GM23338 (cell line): ENCODE measurements at regions not wholly inside any gene's neighbourhood (a gene's known extent, or its start where the extent isn't known, plus 50 kb on each side); places are given as distances from the start of the nearest gene placed in this dataset.

Experiments used
- ATAC-seq: fragments of 200-7000 bp; cut with Tn5 transposase; 3 replicates; pipeline ENCODE4 v1.9.1; 2020
- DNase-seq: peaks from one replicate; pipeline ENCODE4 v3.0.0-alpha.2; 2015; ENCODE audit warnings: low spot score
- H2AFZ ChIP-seq: fragments of 200-600 bp; sonication (generic); 2 replicates; pipeline ENCODE4 v1.8.0; 2016; ENCODE audit warnings: antibody characterized with exemption, mild to moderate bottlenecking, moderate library complexity
- H3F3A ChIP-seq: fragments of 200-600 bp; sonication (generic); replicated peaks from 2 replicates; pipeline ENCODE4 v1.8.0; 2017; ENCODE audit warnings: antibody characterized with exemption, mixed run types, low read depth
- H3K27ac ChIP-seq: fragments of 200-600 bp; sonication (generic); 2 replicates; pipeline ENCODE4 v1.6.1; 2016; ENCODE audit warnings: low read depth
- H3K27me3 ChIP-seq: fragments of 200-600 bp; sonication (generic); 2 replicates; pipeline ENCODE4 v1.8.0; 2016; ENCODE audit warnings: mild to moderate bottlenecking, mixed run types, moderate library complexity; ENCODE audit not compliant: insufficient read depth
- H3K36me3 ChIP-seq: fragments of 200-600 bp; sonication (generic); 2 replicates; pipeline ENCODE4 v1.8.0; 2016; ENCODE audit warnings: mild to moderate bottlenecking; ENCODE audit not compliant: insufficient read depth
- H3K4me1 ChIP-seq: fragments of 200-600 bp; sonication (generic); 2 replicates; pipeline ENCODE4 v1.8.0; 2016; ENCODE audit warnings: mild to moderate bottlenecking, moderate library complexity; ENCODE audit not compliant: insufficient read depth
- H3K4me2 ChIP-seq: fragments of 200-600 bp; sonication (generic); 2 replicates; pipeline ENCODE4 v1.7.1; 2017; ENCODE audit warnings: mixed run types
- H3K4me3 ChIP-seq: fragments of 200-600 bp; sonication (generic); 2 replicates; pipeline ENCODE4 v1.6.1; 2016; ENCODE audit warnings: mixed run types
- H3K79me2 ChIP-seq: fragments of 200-600 bp; sonication (generic); replicated peaks from 2 replicates; pipeline ENCODE4 v1.8.0; 2017; ENCODE audit warnings: mild to moderate bottlenecking; ENCODE audit not compliant: insufficient read depth
- H3K9me2 ChIP-seq: fragments of 200-600 bp; sonication (generic); 2 replicates; pipeline ENCODE4 v1.8.0; 2017; ENCODE audit not compliant: insufficient read depth
- H4K20me1 ChIP-seq: fragments of 200-600 bp; sonication (generic); replicated peaks from 2 replicates; pipeline ENCODE4 v1.8.0; 2017; ENCODE audit warnings: mild to moderate bottlenecking; ENCODE audit not compliant: insufficient read depth
- H3K27ac Mint-ChIP-seq: 2 replicates; pipeline ENCODE4 v1.8.0; 2020; ENCODE audit warnings: inconsistent platforms, mild to moderate bottlenecking, moderate library complexity, mixed read lengths
- H3K27me3 Mint-ChIP-seq: 3 replicates; pipeline ENCODE4 v1.8.0; 2022; ENCODE audit warnings: low read depth, mild to moderate bottlenecking, moderate library complexity, mixed read lengths, inconsistent platforms; ENCODE audit not compliant: insufficient read depth, poor library complexity
- H3K36me3 Mint-ChIP-seq: 3 replicates; pipeline ENCODE4 v1.8.0; 2021; ENCODE audit warnings: low read depth, mild to moderate bottlenecking, inconsistent platforms, moderate library complexity, mixed read lengths
- H3K4me1 Mint-ChIP-seq: 3 replicates; pipeline ENCODE4 v1.8.0; 2020; ENCODE audit warnings: mild to moderate bottlenecking, inconsistent platforms, mixed read lengths
- H3K4me3 Mint-ChIP-seq: 3 replicates; pipeline ENCODE4 v1.8.0; 2021; ENCODE audit warnings: moderate library complexity, mild to moderate bottlenecking, inconsistent platforms, mixed read lengths
- H3K9me3 Mint-ChIP-seq: 3 replicates; pipeline ENCODE4 v1.8.0; 2020; ENCODE audit warnings: moderate library complexity, mild to moderate bottlenecking, inconsistent platforms, mixed read lengths
- CREB1 ChIP-seq: fragments of 250-450 bp; sonication (Bioruptor Pico); IDR thresholded peaks from 2 replicates; pipeline ENCODE4 v1.5.0; 2020; ENCODE audit warnings: low read depth, mild to moderate bottlenecking, moderate library complexity
- CTCF ChIP-seq, 2 experiments: fragments of 200-600 bp in 1 of 2; sonication (generic) in 1 of 2; conservative IDR thresholded peaks; 2 replicates each; pipeline versions ENCODE4 v1.5.1 to v1.6.1; 2016 to 2017; ENCODE audit warnings: antibody characterized with exemption in 2 of 2, low read depth in 2 of 2, mild to moderate bottlenecking in 2 of 2, moderate library complexity in 1 of 2
- ETS1 ChIP-seq: IDR thresholded peaks from 2 replicates; pipeline ENCODE4 v1.6.1; 2016; ENCODE audit warnings: antibody characterized with exemption
- EZH2 ChIP-seq: fragments of 200-600 bp; sonication (generic); IDR thresholded peaks from one replicate; pipeline ENCODE4 v1.8.0; 2017; ENCODE audit warnings: antibody characterized with exemption, mild to moderate bottlenecking, low read depth; ENCODE audit not compliant: unreplicated experiment
- EZH2phosphoT487 ChIP-seq: fragments of 200-600 bp; sonication (generic); IDR thresholded peaks from one replicate; pipeline ENCODE4 v1.8.1; 2018; ENCODE audit warnings: antibody characterized with exemption; ENCODE audit not compliant: unreplicated experiment
- POLR2AphosphoS5 ChIP-seq: IDR thresholded peaks from 2 replicates; pipeline ENCODE4 v1.6.1; 2016; ENCODE audit warnings: antibody characterized with exemption, low read depth
- STAT1 ChIP-seq: IDR thresholded peaks from one replicate; pipeline ENCODE4 v1.6.1; 2016; ENCODE audit warnings: antibody characterized with exemption; ENCODE audit not compliant: unreplicated experiment
- ZNF114 ChIP-seq: fragments of 250-450 bp; sonication (Bioruptor Pico); IDR thresholded peaks from 2 replicates; pipeline ENCODE4 v1.5.0; 2020; ENCODE audit warnings: mild to moderate bottlenecking, moderate library complexity
- ZNF331 ChIP-seq: fragments of 250-450 bp; sonication (Bioruptor Pico); IDR thresholded peaks from 2 replicates; pipeline ENCODE4 v1.5.0; 2020; ENCODE audit warnings: low read depth, mild to moderate bottlenecking, moderate library complexity
- ZNF462 ChIP-seq: fragments of 250-450 bp; sonication (Bioruptor Pico); IDR thresholded peaks from 2 replicates; pipeline ENCODE4 v1.5.0; 2020; ENCODE audit warnings: mild to moderate bottlenecking, moderate library complexity

GRCh38 chr1:115215703-115216521, 122.1 kb downstream of the NGF start:
- Histone ChIP-seq H3K9me2 (peaks cover 13% of the 10 kb centered on the region), H3K27ac (no peak overlapping the region), H3K27me3 (no peaks in the 10 kb centered on the region), H2AFZ (no peak overlapping the region), H3K4me2 (no peak overlapping the region), H3K36me3 (no peaks in the 10 kb centered on the region), H4K20me1 (no peaks in the 10 kb centered on the region), H3K4me1 (peaks cover 11% of the 10 kb centered on the region), H3K4me3 (no peak overlapping the region), H3F3A (no peaks in the 10 kb centered on the region), H3K79me2 (no peaks in the 10 kb centered on the region)
- no peak overlapping the region for H3K27ac Mint-ChIP-seq
- H3K36me3 Mint-ChIP-seq = no peaks in the 10 kb centered on the region
- H3K4me3 Mint-ChIP-seq = no peak overlapping the region
- ATAC-seq = peak; percentile 32; the same call in 2 of the 3 replicates
- TF ChIP-seq CTCF (conservative IDR thresholded peaks at IDR 0.05; ENCODE audit: low read depth in 2 of 2) (no peak), ZNF114 (no peak), POLR2AphosphoS5 (no peak), STAT1 (no peak)
- peak; percentile 16 for DNase-seq
- peaks cover 22% of the 10 kb centered on the region for H3K4me1 Mint-ChIP-seq
- no peaks in the 10 kb centered on the region for H3K9me3 Mint-ChIP-seq
- H3K27me3 Mint-ChIP-seq = peaks cover 4% of the 10 kb centered on the region

- no peaks in the 10 kb centered on the region for H3K36me3 Mint-ChIP-seq
- no peaks in the 10 kb centered on the region for H4K20me1 ChIP-seq
- no peaks in the 10 kb centered on the region for H3K79me2 ChIP-seq
- H3K4me3 Mint-ChIP-seq = no peak overlapping the region
- H3K9me2 ChIP-seq = peaks cover 16% of the 10 kb centered on the region
- peaks cover 4% of the 10 kb centered on the region for H3K27me3 Mint-ChIP-seq
- ATAC-seq (no peak), DNase-seq (no peak)
- H3K4me1 ChIP-seq = peaks cover 4% of the 10 kb centered on the region; the same call in 1 of the 2 replicates
- no peaks in the 10 kb centered on the region for H3K27me3 ChIP-seq
- H3K4me2 ChIP-seq = no peak overlapping the region
- no peak overlapping the region for H3K4me3 ChIP-seq
- H3K36me3 ChIP-seq = no peaks in the 10 kb centered on the region
- H3K27ac Mint-ChIP-seq = no peak overlapping the region
- H3K9me3 Mint-ChIP-seq = no peaks in the 10 kb centered on the region
- no peak overlapping the region for H3K27ac ChIP-seq
- peaks cover 14% of the 10 kb centered on the region for H3K4me1 Mint-ChIP-seq
- H3F3A ChIP-seq = no peaks in the 10 kb centered on the region
- peak overlapping the region; percentile 76 for H2AFZ ChIP-seq
- TF ChIP-seq CREB1 (CRISPR knock-in tag) = no peak
- TF ChIP-seq ETS1 = no peak
- TF ChIP-seq ZNF331 (CRISPR knock-in tag) = no peak
- TF ChIP-seq POLR2AphosphoS5 = no peak
- TF ChIP-seq ZNF462 (CRISPR knock-in tag) = no peak
- TF ChIP-seq EZH2phosphoT487 = no peak
- TF ChIP-seq EZH2 = no peak
- TF ChIP-seq STAT1 = no peak
These were observed 122.9 kb downstream of the NGF start for GRCh38 chr1:115215110-115215509.
